Upper lobe of left lung (tissue), 4 donors: ENCODE measurements at regions not wholly inside any gene's neighbourhood (a gene's known extent, or its start where the extent isn't known, plus 50 kb on each side); places are given as distances from the start of the nearest gene placed in this dataset.

Source experiments
- CTCF ChIP-seq, 6 experiments: fragments of 450-650 bp in 4 of 6; fragments of 200-600 bp in 2 of 6; sonication (generic) in 2 of 6; IDR thresholded peaks; one replicate each; pipeline ENCODE4 v1.5.1; 2016 to 2019; ENCODE audit warnings: antibody characterized with exemption in 6 of 6
- POLR2A ChIP-seq, 4 donors: fragments of 450-650 bp; IDR thresholded peaks; one replicate each; pipeline ENCODE4 v1.5.1; 2016 to 2017; ENCODE audit warnings: antibody characterized with exemption in 4 of 4, mild to moderate bottlenecking in 2 of 4
- POLR2AphosphoS5 ChIP-seq, 2 donors: sonication (generic); formaldehyde crosslinking; IDR thresholded peaks; one replicate each; pipeline ENCODE4 v1.5.1; 2017; ENCODE audit warnings: antibody characterized with exemption in 2 of 2

DNA sequence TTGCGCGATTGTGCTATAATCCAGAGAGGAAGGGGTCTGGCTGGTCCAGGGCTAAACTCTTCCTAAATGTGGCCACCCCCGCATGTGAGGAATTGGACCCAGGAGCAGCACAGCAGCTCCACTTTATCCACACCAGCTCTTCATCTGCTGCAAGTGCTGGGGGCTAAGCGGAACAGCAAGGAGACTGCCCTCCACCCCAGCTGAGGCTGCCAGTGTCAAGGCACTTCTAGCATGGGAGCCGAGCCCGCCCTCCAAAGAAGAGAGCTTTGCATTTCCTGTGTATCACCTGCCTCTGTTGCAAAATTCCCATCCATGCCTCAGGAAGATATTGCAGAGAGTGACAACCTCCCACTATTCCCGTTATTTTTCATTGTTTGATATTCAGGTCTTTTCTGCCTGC lies 333.6 kb downstream of the ARRDC4 start:
- TF ChIP-seq CTCF (IDR thresholded peaks at IDR 0.05) = no peak
- TF ChIP-seq POLR2A (IDR thresholded peaks at IDR 0.05) = no peak
- TF ChIP-seq POLR2AphosphoS5 (IDR thresholded peaks at IDR 0.05) = no peak
